IMR-90 (cell line): ENCODE measurements at regions not wholly inside any gene's neighbourhood (a gene's known extent, or its start where the extent isn't known, plus 50 kb on each side); places are given as distances from the start of the nearest gene placed in this dataset.

Experiments used
- ATAC-seq: fragments of 200-7000 bp; cut with Tn5 transposase; 2 replicates; pipeline ENCODE4 v1.9.1; 2020; ENCODE audit warnings: low read depth, mild to moderate bottlenecking, moderate library complexity
- BruUV-seq: library from RNA; stranded (reverse); fragments of 400-500 nt; replicated peaks from 2 replicates; lab custom pipeline; 2021; lab: Mats Ljungman, UMichigan
- CTCF ChIA-PET: fragments of 300-600 bp; formaldehyde crosslinking; extraction: SDS; loops from one replicate; lab custom pipeline; 2021; ENCODE audit warnings: antibody characterized with exemption; lab: Yijun Ruan, JAX
- POLR2A ChIA-PET: fragments of 300-600 bp; sonication (Branson Sonifier 250); formaldehyde crosslinking; loops from one replicate; lab custom pipeline; 2022; ENCODE audit warnings: antibody characterized with exemption; ENCODE audit not compliant: unreplicated experiment; lab: Charles Lee
- DNase-seq: peaks from one replicate; pipeline ENCODE4 v3.0.0; 2013
- H2AFZ ChIP-seq: replicated peaks from 2 replicates; pipeline ENCODE3; 2013; ENCODE audit warnings: low read length, mild to moderate bottlenecking; ENCODE audit not compliant: poor library complexity
- H2AK5ac ChIP-seq: 2 replicates; pipeline ENCODE4 v1.6.1; 2013; ENCODE audit warnings: low read depth, low read length, inconsistent platforms
- H2AK9ac ChIP-seq: replicated peaks from 2 replicates; pipeline ENCODE3; 2013; ENCODE audit warnings: mild to moderate bottlenecking, low read depth, low read length, moderate library complexity; ENCODE audit not compliant: poor library complexity
- H2BK120ac ChIP-seq: 2 replicates; pipeline ENCODE4 v1.6.1; 2013; ENCODE audit warnings: low read depth, low read length, inconsistent platforms
- H2BK15ac ChIP-seq: 3 replicates; pipeline ENCODE4 v1.6.1; 2013; ENCODE audit warnings: low read depth, low read length, inconsistent platforms
- H2BK20ac ChIP-seq: 2 replicates; pipeline ENCODE4 v1.6.1; 2013; ENCODE audit warnings: low read depth, mild to moderate bottlenecking, inconsistent platforms, low read length, moderate library complexity
- H2BK5ac ChIP-seq: 2 replicates; pipeline ENCODE4 v1.6.1; 2013; ENCODE audit warnings: mild to moderate bottlenecking, low read depth, low read length, inconsistent platforms; ENCODE audit not compliant: poor library complexity, severe bottlenecking
- H3K14ac ChIP-seq: replicated peaks from 2 replicates; pipeline ENCODE4 v1.6.1; 2013; ENCODE audit warnings: low read depth, low read length, inconsistent platforms
- H3K18ac ChIP-seq: 2 replicates; pipeline ENCODE4 v1.6.1; 2013; ENCODE audit warnings: low read depth, low read length, control low read depth
- H3K23ac ChIP-seq: 2 replicates; pipeline ENCODE4 v1.6.1; 2013; ENCODE audit warnings: low read depth, low read length, inconsistent platforms
- H3K27ac ChIP-seq: 2 replicates; pipeline ENCODE4 v1.5.1; 2013; ENCODE audit warnings: mild to moderate bottlenecking, control low read depth, low read length; ENCODE audit not compliant: insufficient read depth
- H3K27me3 ChIP-seq: 2 replicates; pipeline ENCODE4 v1.6.1; 2013; ENCODE audit warnings: low read length; ENCODE audit not compliant: control insufficient read depth, insufficient read depth
- H3K36me3 ChIP-seq: 2 replicates; pipeline ENCODE4 v1.6.1; 2013; ENCODE audit warnings: low read length, mixed read lengths; ENCODE audit not compliant: control insufficient read depth, insufficient read depth
- H3K4ac ChIP-seq: 2 replicates; pipeline ENCODE4 v1.6.1; 2013; ENCODE audit warnings: low read depth, low read length, inconsistent platforms
- H3K4me1 ChIP-seq: 2 replicates; pipeline ENCODE4 v1.6.1; 2013; ENCODE audit warnings: low read length, mixed read lengths; ENCODE audit not compliant: control insufficient read depth, insufficient read depth
- H3K4me2 ChIP-seq: 2 replicates; pipeline ENCODE4 v1.6.1; 2013; ENCODE audit warnings: low read depth, mild to moderate bottlenecking, control low read depth, low read length, moderate library complexity
- H3K4me3 ChIP-seq: 2 replicates; pipeline ENCODE4 v1.5.1; 2013; ENCODE audit warnings: low read depth, mild to moderate bottlenecking, control low read depth, low read length, moderate library complexity; ENCODE audit not compliant: insufficient read depth
- H3K56ac ChIP-seq: 2 replicates; pipeline ENCODE4 v1.6.1; 2013; ENCODE audit warnings: low read length, inconsistent platforms; ENCODE audit not compliant: insufficient read depth; ENCODE audit errors: extremely low read depth
- H3K79me1 ChIP-seq, 2 experiments: 2 replicates each; pipeline ENCODE4 v1.6.1; 2013; ENCODE audit warnings: low read length in 2 of 2, inconsistent platforms in 1 of 2, low read depth in 1 of 2
- H3K9ac ChIP-seq: 2 replicates; pipeline ENCODE4 v1.6.1; 2013; ENCODE audit warnings: low read depth, low read length, control low read depth
- H3K9me1 ChIP-seq: 2 replicates; pipeline ENCODE4 v1.6.1; 2013; ENCODE audit warnings: low read length, inconsistent platforms; ENCODE audit not compliant: insufficient read depth
- H3K9me3 ChIP-seq: 2 replicates; pipeline ENCODE4 v1.6.1; 2013; ENCODE audit warnings: low read length; ENCODE audit not compliant: control insufficient read depth, insufficient read depth
- H4K20me1 ChIP-seq: 2 replicates; pipeline ENCODE4 v1.6.1; 2013; ENCODE audit warnings: low read length, inconsistent platforms; ENCODE audit not compliant: insufficient read depth
- H4K5ac ChIP-seq: 2 replicates; pipeline ENCODE4 v1.6.1; 2013; ENCODE audit warnings: mild to moderate bottlenecking, low read depth, low read length, control low read depth
- H4K8ac ChIP-seq, 2 experiments: 2 replicates each; pipeline ENCODE4 v1.6.1; 2013; ENCODE audit warnings: low read depth in 2 of 2, low read length in 2 of 2, control low read depth in 1 of 2, inconsistent platforms in 1 of 2
- H4K91ac ChIP-seq: 2 replicates; pipeline ENCODE4 v1.6.1; 2013; ENCODE audit warnings: low read depth, low read length, inconsistent platforms; ENCODE audit not compliant: insufficient read depth
- BHLHE40 ChIP-seq: fragments of 150-350 bp; IDR thresholded peaks from 2 replicates; pipeline ENCODE4 v1.6.1; 2016; ENCODE audit warnings: mild to moderate bottlenecking, low read depth, low read length
- CEBPB ChIP-seq: IDR thresholded peaks from 2 replicates; pipeline ENCODE4 v1.6.1; 2012; ENCODE audit warnings: low read depth, low read length, improper control_type of control experiment
- CHD1 ChIP-seq: IDR thresholded peaks from 2 replicates; pipeline ENCODE4 v1.6.1; 2012; ENCODE audit warnings: low read depth, low read length, improper control_type of control experiment
- CTCF ChIP-seq: conservative IDR thresholded peaks from 2 replicates; pipeline ENCODE4 v1.5.1; 2012; ENCODE audit warnings: mild to moderate bottlenecking, low read depth, low read length, improper control_type of control experiment
- FOS ChIP-seq: fragments of 150-350 bp; IDR thresholded peaks from 2 replicates; pipeline ENCODE4 v1.6.1; 2016; ENCODE audit warnings: low read depth, low read length
- MAFK ChIP-seq: IDR thresholded peaks from 2 replicates; pipeline ENCODE4 v1.6.1; 2012; ENCODE audit warnings: low read depth, low read length, improper control_type of control experiment
- MAZ ChIP-seq: IDR thresholded peaks from 2 replicates; pipeline ENCODE4 v1.6.1; 2012; ENCODE audit warnings: low read depth, mild to moderate bottlenecking, low read length, improper control_type of control experiment, moderate library complexity, borderline replicate concordance
- MXI1 ChIP-seq: IDR thresholded peaks from 2 replicates; pipeline ENCODE4 v1.6.1; 2012; ENCODE audit warnings: low read depth, mild to moderate bottlenecking, low read length, moderate library complexity, borderline replicate concordance
- NFE2L2 ChIP-seq: fragments of 150-350 bp; IDR thresholded peaks from 2 replicates; pipeline ENCODE4 v1.6.1; 2016; ENCODE audit warnings: low read depth, mild to moderate bottlenecking, low read length
- POLR2A ChIP-seq: IDR thresholded peaks from 2 replicates; pipeline ENCODE4 v1.6.1; 2012; ENCODE audit warnings: mild to moderate bottlenecking, low read depth, low read length
- RAD21 ChIP-seq: IDR thresholded peaks from 2 replicates; pipeline ENCODE4 v1.6.1; 2012; ENCODE audit warnings: low read length, improper control_type of control experiment
- RCOR1 ChIP-seq: IDR thresholded peaks from 2 replicates; pipeline ENCODE4 v1.6.1; 2012; ENCODE audit warnings: mild to moderate bottlenecking, low read length, improper control_type of control experiment; ENCODE audit not compliant: insufficient replicate concordance
- RFX5 ChIP-seq: IDR thresholded peaks from 2 replicates; pipeline ENCODE4 v1.8.0; 2012; ENCODE audit warnings: low read depth, mild to moderate bottlenecking, low read length, moderate library complexity
- SMC3 ChIP-seq: fragments of 150-350 bp; IDR thresholded peaks from 2 replicates; pipeline ENCODE4 v1.6.1; 2016; ENCODE audit warnings: low read depth, mild to moderate bottlenecking, antibody characterized with exemption, low read length, moderate library complexity
- USF2 ChIP-seq: fragments of 150-350 bp; IDR thresholded peaks from 2 replicates; pipeline ENCODE4 v1.6.1; 2017; ENCODE audit warnings: mild to moderate bottlenecking, antibody characterized with exemption, low read length, low read depth
- WGBS, 2 experiments: methylation state at CpG; one replicate each; pipeline versions ENCODE4 v1.1.5 to v1.1.7; 2013; ENCODE audit warnings: missing lambda C conversion rate in 2 of 2; ENCODE audit not compliant: insufficient read length in 1 of 2; ENCODE audit errors: extremely low coverage in 2 of 2; 5-methylcytosine and 5-hydroxymethylcytosine counted together
- dilution Hi-C: fragments of 300-500 bp; cut with HindIII; formaldehyde crosslinking; loops from one replicate; pipeline ENCODE4 v1.14.3; 2018; ENCODE audit warnings: low sequenced_read_pairs; ENCODE audit not compliant: unreplicated experiment
- in situ Hi-C: fragments of 300-500 bp; cut with MboI; formaldehyde crosslinking; loops from 3 replicates; pipeline ENCODE4 v1.14.3; 2019; ENCODE audit warnings: low sequenced_read_pairs, inconsistent platforms, mixed read lengths
- intact Hi-C: fragments of 100-400 bp; cut with micrococcal nuclease; formaldehyde crosslinking; loops from 2 replicates; pipeline ENCODE4 v1.10.0; 2022
- TF ChIP-seq, protein P1 (sequence below): fragments of 150-350 bp; IDR thresholded peaks from 2 replicates; pipeline ENCODE4 v1.6.1; 2016; ENCODE audit warnings: low read depth, mild to moderate bottlenecking, low read length, moderate library complexity, borderline replicate concordance

- Histone ChIP-seq H4K91ac (no peak overlapping the region), H3K4me2 (no peak overlapping the region)
Observed at GRCh38 chr2:213202011-213202410, 50.6 kb upstream of the IKZF2 start.

More at GRCh38 chr2:213202011-213202410, 50.6 kb upstream of the IKZF2 start:
- H2BK5ac ChIP-seq, result no peak overlapping the region
- no peak overlapping the region for H4K5ac ChIP-seq
- H3K4ac ChIP-seq, result no peak overlapping the region
- H3K9ac ChIP-seq, result no peak overlapping the region
- in situ Hi-C loops, result no loop called here
- no peak overlapping the region for H2AK5ac ChIP-seq
- ChIA-PET POLR2A (no interaction called here), CTCF (no interaction called here)
- H3K56ac ChIP-seq, result no peak overlapping the region
- H3K9me3 ChIP-seq, result no peaks in the 10 kb centered on the region
- dilution Hi-C loops, result no loop called here
- no TSS peak for BruUV-seq
- intact Hi-C loops, result no loop called here
- H3K36me3 ChIP-seq, result no peaks in the 10 kb centered on the region
- H2AFZ ChIP-seq, result no peak overlapping the region
- H3K9me1 ChIP-seq, result no peaks in the 10 kb centered on the region
- no peak overlapping the region for H4K8ac ChIP-seq
- no peak overlapping the region for H2BK20ac ChIP-seq
- H3K4me1 ChIP-seq, result no peaks in the 10 kb centered on the region
- H3K4me3 ChIP-seq, result no peak overlapping the region
- WGBS, 2 experiments, result no CpG with 5 or more reads among the region's 4 CpGs
- ATAC-seq, result no peak
- H3K18ac ChIP-seq, result no peak overlapping the region
- no peak overlapping the region for H2BK15ac ChIP-seq
- no peaks in the 10 kb centered on the region for H3K79me1 ChIP-seq
- H3K14ac ChIP-seq, result no peak overlapping the region
- TF ChIP-seq CEBPB (no peak), FOS (no peak), RFX5 (no peak), POLR2A (no peak), USF2 (no peak), CHD1 (no peak), CTCF (no peak), BHLHE40 (no peak), SMC3 (no peak), MAFK (no peak), RAD21 (no peak), RCOR1 (no peak), MXI1 (no peak), NFE2L2 (no peak), MAZ (no peak)
- TF ChIP-seq, protein P1, sequence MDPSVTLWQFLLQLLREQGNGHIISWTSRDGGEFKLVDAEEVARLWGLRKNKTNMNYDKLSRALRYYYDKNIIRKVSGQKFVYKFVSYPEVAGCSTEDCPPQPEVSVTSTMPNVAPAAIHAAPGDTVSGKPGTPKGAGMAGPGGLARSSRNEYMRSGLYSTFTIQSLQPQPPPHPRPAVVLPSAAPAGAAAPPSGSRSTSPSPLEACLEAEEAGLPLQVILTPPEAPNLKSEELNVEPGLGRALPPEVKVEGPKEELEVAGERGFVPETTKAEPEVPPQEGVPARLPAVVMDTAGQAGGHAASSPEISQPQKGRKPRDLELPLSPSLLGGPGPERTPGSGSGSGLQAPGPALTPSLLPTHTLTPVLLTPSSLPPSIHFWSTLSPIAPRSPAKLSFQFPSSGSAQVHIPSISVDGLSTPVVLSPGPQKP, result no peak
- H2BK120ac ChIP-seq, result no peak overlapping the region
- H3K27me3 ChIP-seq, result no peaks in the 10 kb centered on the region
- H3K23ac ChIP-seq, result no peak overlapping the region
- no peaks in the 10 kb centered on the region for H4K20me1 ChIP-seq
- H3K27ac ChIP-seq, result no peak overlapping the region
- no peak overlapping the region for H2AK9ac ChIP-seq
- no peak for DNase-seq
